ENCODE measurements at regions not wholly inside any gene's neighbourhood (a gene's known extent, or its start where the extent isn't known, plus 50 kb on each side); places are given as distances from the start of the nearest gene placed in this dataset.
A peak's percentile ranks its signal among the peaks of the same experiment; 100 is the strongest.

- H3K4me1 ChIP-seq: no peaks in the 10 kb centered on the region
- H3K9me3 ChIP-seq: no peaks in the 10 kb centered on the region
- no peak overlapping the region for H3K4me2 ChIP-seq
- H3K27ac ChIP-seq: no peak overlapping the region
- no peaks in the 10 kb centered on the region for H4K20me1 ChIP-seq
- no peak overlapping the region for H3K4me3 ChIP-seq
- H3K36me3 ChIP-seq: no peaks in the 10 kb centered on the region
- H3K27me3 ChIP-seq: no peaks in the 10 kb centered on the region
- TF ChIP-seq Cebpa-rat (IDR thresholded peaks at IDR 0.05): no peak
- no peak overlapping the region for H3K9ac ChIP-seq
Measured at GRCh38 chr10:8289186-8289924, 234.9 kb downstream of the GATA3 start.

GRCh38 chr10:8294779-8295178 lies 240.3 kb downstream of the GATA3 start:
- TF ChIP-seq Cebpa-rat (IDR thresholded peaks at IDR 0.05): no peak
- no peaks in the 10 kb centered on the region; the same call in 1 of the 2 replicates for H3K9me3 ChIP-seq
- H3K4me3 ChIP-seq: no peak overlapping the region
- H3K27ac ChIP-seq: no peak overlapping the region
- H3K4me2 ChIP-seq: no peak overlapping the region
- no peaks in the 10 kb centered on the region for H3K27me3 ChIP-seq
- H3K4me1 ChIP-seq: no peaks in the 10 kb centered on the region
- H3K36me3 ChIP-seq: no peaks in the 10 kb centered on the region
- no peaks in the 10 kb centered on the region for H4K20me1 ChIP-seq
- no peak overlapping the region for H3K9ac ChIP-seq

- H3K27me3 ChIP-seq: no peaks in the 10 kb centered on the region
- no peak overlapping the region for H3K4me2 ChIP-seq
- H4K20me1 ChIP-seq: no peaks in the 10 kb centered on the region
- H3K4me3 ChIP-seq: no peak overlapping the region
- no peak for TF ChIP-seq Cebpa-rat (IDR thresholded peaks at IDR 0.05)
- no peaks in the 10 kb centered on the region for H3K4me1 ChIP-seq
- no peaks in the 10 kb centered on the region; the same call in 1 of the 2 replicates for H3K9me3 ChIP-seq
- no peak overlapping the region for H3K27ac ChIP-seq
- H3K36me3 ChIP-seq: no peaks in the 10 kb centered on the region
- H3K9ac ChIP-seq: no peak overlapping the region
Measured at GRCh38 chr10:8295311-8295710, 240.8 kb downstream of the GATA3 start.

GRCh38 chr10:8296090-8296733 lies 241.7 kb downstream of the GATA3 start:
- Histone ChIP-seq H3K4me2 (no peak overlapping the region), H3K27me3 (no peaks in the 10 kb centered on the region)

GRCh38 chr10:8296734-8297101 lies 242.2 kb downstream of the GATA3 start:
- H3K4me2 ChIP-seq: no peak overlapping the region
- no peaks in the 10 kb centered on the region; the same call in 1 of the 2 replicates for H3K9me3 ChIP-seq
- H3K27me3 ChIP-seq: no peaks in the 10 kb centered on the region
- no peak overlapping the region for H3K9ac ChIP-seq
- H3K27ac ChIP-seq: no peak overlapping the region
- no peaks in the 10 kb centered on the region for H3K36me3 ChIP-seq
- peaks cover 8% of the 10 kb centered on the region; the same call in 1 of the 2 replicates for H3K4me1 ChIP-seq
- TF ChIP-seq Cebpa-rat (IDR thresholded peaks at IDR 0.05): no peak
- H4K20me1 ChIP-seq: no peaks in the 10 kb centered on the region
- no peak overlapping the region for H3K4me3 ChIP-seq

More at GRCh38 chr10:8296090-8296733, 241.7 kb downstream of the GATA3 start:
- H3K9ac ChIP-seq: no peak overlapping the region
- H3K4me3 ChIP-seq: no peak overlapping the region
- no peaks in the 10 kb centered on the region; the same call in 1 of the 2 replicates for H3K9me3 ChIP-seq
- no peak for TF ChIP-seq Cebpa-rat (IDR thresholded peaks at IDR 0.05)
- H3K27ac ChIP-seq: no peak overlapping the region
- peaks cover 5% of the 10 kb centered on the region; the same call in 1 of the 2 replicates for H3K4me1 ChIP-seq
- no peaks in the 10 kb centered on the region for H4K20me1 ChIP-seq
- no peaks in the 10 kb centered on the region for H3K36me3 ChIP-seq

- no peak overlapping the region for H3K4me3 ChIP-seq
- no peaks in the 10 kb centered on the region for H3K36me3 ChIP-seq
- no peak overlapping the region for H3K27ac ChIP-seq
- H3K4me2 ChIP-seq: no peak overlapping the region
- no peaks in the 10 kb centered on the region for H3K27me3 ChIP-seq
- TF ChIP-seq Cebpa-rat (IDR thresholded peaks at IDR 0.05): no peak
- no peaks in the 10 kb centered on the region for H4K20me1 ChIP-seq
- H3K4me1 ChIP-seq: peaks cover 8% of the 10 kb centered on the region; the same call in 1 of the 2 replicates
- H3K9me3 ChIP-seq: no peaks in the 10 kb centered on the region; the same call in 1 of the 2 replicates
- H3K9ac ChIP-seq: no peak overlapping the region
Measured at GRCh38 chr10:8297107-8297506, 242.6 kb downstream of the GATA3 start.

- no peak for TF ChIP-seq Cebpa-rat (IDR thresholded peaks at IDR 0.05)
- H3K9me3 ChIP-seq: no peaks in the 10 kb centered on the region; the same call in 1 of the 2 replicates
- no peak overlapping the region for H3K27ac ChIP-seq
- H3K4me1 ChIP-seq: peaks cover 8% of the 10 kb centered on the region; the same call in 1 of the 2 replicates
- H3K36me3 ChIP-seq: no peaks in the 10 kb centered on the region
- H3K9ac ChIP-seq: no peak overlapping the region
- no peak overlapping the region for H3K4me2 ChIP-seq
- H3K4me3 ChIP-seq: no peak overlapping the region
- H4K20me1 ChIP-seq: no peaks in the 10 kb centered on the region
- no peaks in the 10 kb centered on the region for H3K27me3 ChIP-seq
Measured at GRCh38 chr10:8297959-8298358, 243.5 kb downstream of the GATA3 start.

GRCh38 chr10:8298896-8299570 lies 244.5 kb downstream of the GATA3 start:
- Histone ChIP-seq H3K9ac (no peak overlapping the region), H3K4me2 (no peak overlapping the region), H3K36me3 (no peaks in the 10 kb centered on the region), H3K9me3 (no peaks in the 10 kb centered on the region; the same call in 1 of the 2 replicates), H3K27ac (no peak overlapping the region), H3K4me1 (peaks cover 8% of the 10 kb centered on the region; the same call in 1 of the 2 replicates), H3K4me3 (no peak overlapping the region), H4K20me1 (no peaks in the 10 kb centered on the region), H3K27me3 (no peaks in the 10 kb centered on the region)
- no peak for TF ChIP-seq Cebpa-rat (IDR thresholded peaks at IDR 0.05)

- H3K27ac ChIP-seq: no peak overlapping the region
- no peaks in the 10 kb centered on the region; the same call in 1 of the 2 replicates for H3K9me3 ChIP-seq
- H3K9ac ChIP-seq: no peak overlapping the region
- H4K20me1 ChIP-seq: no peaks in the 10 kb centered on the region
- H3K36me3 ChIP-seq: no peaks in the 10 kb centered on the region
- no peak overlapping the region for H3K4me3 ChIP-seq
- no peak for TF ChIP-seq Cebpa-rat (IDR thresholded peaks at IDR 0.05)
- no peaks in the 10 kb centered on the region for H3K27me3 ChIP-seq
- peak overlapping the region; percentile 32 for H3K4me2 ChIP-seq
- peaks cover 8% of the 10 kb centered on the region; the same call in 1 of the 2 replicates for H3K4me1 ChIP-seq
Measured at GRCh38 chr10:8300925-8301324, 246.4 kb downstream of the GATA3 start.

All from BLaER1 (cell line).